Neural cell (in vitro differentiated cells): ENCODE measurements at regions not wholly inside any gene's neighbourhood (a gene's known extent, or its start where the extent isn't known, plus 50 kb on each side); places are given as distances from the start of the nearest gene placed in this dataset.

Experiments used
- CTCF ChIP-seq: fragments of 450-650 bp; IDR thresholded peaks from 2 replicates; pipeline ENCODE4 v1.5.1; 2014; ENCODE audit warnings: antibody characterized with exemption, mild to moderate bottlenecking, moderate library complexity; ENCODE audit not compliant: poor library complexity, severe bottlenecking
- TAF1 ChIP-seq: IDR thresholded peaks from 2 replicates; pipeline ENCODE4 v1.6.1; 2012; ENCODE audit warnings: low read depth

- TF ChIP-seq TAF1 = no peak
- no peak for TF ChIP-seq CTCF
Measured at GRCh38 chr10:29900865-29901264, 158.5 kb downstream of the JCAD start.
